SK-N-SH (cell line): ENCODE measurements at regions not wholly inside any gene's neighbourhood (a gene's known extent, or its start where the extent isn't known, plus 50 kb on each side); places are given as distances from the start of the nearest gene placed in this dataset.

Experiments used
- CTCF ChIA-PET: fragments of 300-600, 350-600 bp; formaldehyde crosslinking; extraction: SDS; loops from one replicate; lab custom pipeline; 2021; lab: Yijun Ruan, JAX
- POLR2A ChIA-PET: fragments of 350-600 bp; sonication (Branson Sonifier 250); formaldehyde crosslinking; extraction: SDS; loops from one replicate; lab custom pipeline; 2020; ENCODE audit warnings: antibody characterized with exemption, inconsistent platforms; lab: Yijun Ruan, JAX
- DNase-seq: peaks from one replicate; pipeline ENCODE4 v3.0.0; 2012
- H2AFZ ChIP-seq: fragments of 200-600 bp; sonication (generic); 2 replicates; pipeline ENCODE4 v1.8.1; 2016; ENCODE audit warnings: antibody characterized with exemption, mild to moderate bottlenecking, low read depth
- H3F3A ChIP-seq: fragments of 200-600 bp; sonication (generic); replicated peaks from 2 replicates; pipeline ENCODE3; 2016; ENCODE audit warnings: antibody characterized with exemption, mild to moderate bottlenecking; ENCODE audit not compliant: insufficient read depth
- H3K27ac ChIP-seq, 2 experiments: fragments of 200-500 bp in 1 of 2; fragments of 200-600 bp in 1 of 2; sonication (Bioruptor generic) in 1 of 2; sonication (generic), shearing (Covaris generic) in 1 of 2; 2 replicates each; pipeline versions ENCODE4 v1.5.1 to v1.6.1; 2014 to 2016; ENCODE audit warnings: low read depth in 2 of 2, inconsistent platforms in 1 of 2, low read length in 1 of 2, mild to moderate bottlenecking in 1 of 2, mixed read lengths in 1 of 2
- H3K27me3 ChIP-seq: fragments of 200-600 bp; sonication (generic), shearing (Covaris generic); 2 replicates; pipeline ENCODE4 v1.6.1; 2016; ENCODE audit warnings: mixed run types; ENCODE audit not compliant: insufficient read depth
- H3K36me3 ChIP-seq, 2 experiments: fragments of 200-500 bp in 1 of 2; fragments of 200-600 bp in 1 of 2; sonication (Bioruptor generic) in 1 of 2; sonication (generic) in 1 of 2; replicated peaks in 1 of 2; 2 replicates each; pipeline versions ENCODE3 to v1.5.1; 2014 to 2016; ENCODE audit warnings: low read length in 1 of 2, mild to moderate bottlenecking in 1 of 2; ENCODE audit not compliant: insufficient read depth in 2 of 2, control insufficient read depth in 1 of 2
- H3K4me1 ChIP-seq, 2 experiments: fragments of 200-500 bp in 1 of 2; fragments of 200-600 bp in 1 of 2; sonication (Bioruptor generic) in 1 of 2; sonication (generic), shearing (Covaris generic) in 1 of 2; 2 replicates each; pipeline versions ENCODE4 v1.5.1 to v1.6.1; 2014 to 2016; ENCODE audit warnings: low read depth in 1 of 2, low read length in 1 of 2, mixed run types in 1 of 2; ENCODE audit not compliant: insufficient read depth in 2 of 2, control insufficient read depth in 1 of 2
- H3K4me2 ChIP-seq: fragments of 200-600 bp; sonication (generic), shearing (Covaris generic); 2 replicates; pipeline ENCODE4 v1.6.1; 2017; ENCODE audit warnings: mixed run types
- H3K4me3 ChIP-seq, 2 experiments: fragments of 200-500 bp in 1 of 2; fragments of 200-600 bp in 1 of 2; sonication (Bioruptor generic) in 1 of 2; sonication (generic), shearing (Covaris generic) in 1 of 2; 2 replicates each; pipeline versions ENCODE4 v1.5.1 to v1.8.1; 2014 to 2016; ENCODE audit warnings: low read depth in 2 of 2, inconsistent platforms in 1 of 2, low read length in 1 of 2, mild to moderate bottlenecking in 1 of 2, mixed read lengths in 1 of 2, moderate library complexity in 1 of 2
- H3K79me2 ChIP-seq: fragments of 200-600 bp; sonication (generic); 2 replicates; pipeline ENCODE4 v1.8.1; 2017; ENCODE audit warnings: mild to moderate bottlenecking; ENCODE audit not compliant: insufficient read depth
- H3K9ac ChIP-seq: fragments of 200-600 bp; sonication (generic); 2 replicates; pipeline ENCODE4 v1.6.1; 2017; ENCODE audit warnings: mixed run types
- H3K9me2 ChIP-seq: fragments of 200-600 bp; sonication (generic); 2 replicates; pipeline ENCODE4 v1.6.1; 2017; ENCODE audit warnings: mixed run types
- H3K9me3 ChIP-seq: fragments of 200-600 bp; sonication (generic); 2 replicates; pipeline ENCODE4 v1.6.1; 2017; ENCODE audit warnings: mixed run types, mild to moderate bottlenecking, moderate library complexity
- H4K20me1 ChIP-seq: fragments of 200-600 bp; sonication (generic); 2 replicates; pipeline ENCODE4 v1.6.1; 2017; ENCODE audit warnings: mild to moderate bottlenecking, mixed run types; ENCODE audit not compliant: insufficient read depth
- CHD2 ChIP-seq: fragments of 150-350 bp; IDR thresholded peaks from 2 replicates; pipeline ENCODE4 v1.6.1; 2018; ENCODE audit warnings: low read length; ENCODE audit not compliant: partially characterized antibody
- CTCF ChIP-seq: fragments of 200-600 bp; sonication (generic); IDR thresholded peaks from 2 replicates; pipeline ENCODE4 v1.6.1; 2017; ENCODE audit warnings: antibody characterized with exemption, mild to moderate bottlenecking, moderate library complexity
- ELF1 ChIP-seq: IDR thresholded peaks from 2 replicates; pipeline ENCODE4 v1.4.0; 2012
- EP300 ChIP-seq, 2 experiments: IDR thresholded peaks; 2 replicates each; pipeline versions ENCODE4 v1.4.0 to v1.6.1; 2012; ENCODE audit warnings: borderline replicate concordance in 1 of 2, low read depth in 1 of 2, low read length in 1 of 2
- EZH2phosphoT487 ChIP-seq: fragments of 200-600 bp; sonication (generic); IDR thresholded peaks from 2 replicates; pipeline ENCODE4 v1.6.1; 2017; ENCODE audit warnings: low read depth, mixed run types, mild to moderate bottlenecking, antibody characterized with exemption, moderate library complexity, borderline replicate concordance
- FOXM1 ChIP-seq: IDR thresholded peaks from 2 replicates; pipeline ENCODE4 v1.4.0; 2012; ENCODE audit warnings: low read depth, mild to moderate bottlenecking
- GATA2 ChIP-seq: sonication (generic); formaldehyde crosslinking; IDR thresholded peaks from 2 replicates; pipeline ENCODE4 v1.5.0; 2020; ENCODE audit warnings: mild to moderate bottlenecking, missing genetic modification reagents
- MAX ChIP-seq: IDR thresholded peaks from 2 replicates; pipeline ENCODE4 v1.4.0; 2012; ENCODE audit warnings: low read depth
- MEF2A ChIP-seq: IDR thresholded peaks from 2 replicates; pipeline ENCODE4 v1.4.0; 2012; ENCODE audit warnings: low read depth, borderline replicate concordance
- MXI1 ChIP-seq: IDR thresholded peaks from 2 replicates; pipeline ENCODE4 v1.6.1; 2012; ENCODE audit warnings: mild to moderate bottlenecking, low read depth, low read length, improper control_type of control experiment
- PBX3 ChIP-seq: IDR thresholded peaks from 2 replicates; pipeline ENCODE4; 2012
- POLR2AphosphoS5 ChIP-seq: IDR thresholded peaks from 2 replicates; pipeline ENCODE4 v1.6.1; 2012; ENCODE audit warnings: low read depth, low read length
- RAD21 ChIP-seq: IDR thresholded peaks from 2 replicates; pipeline ENCODE4 v1.6.1; 2012; ENCODE audit warnings: mild to moderate bottlenecking, low read length
- RCOR1 ChIP-seq: fragments of 150-350 bp; IDR thresholded peaks from 2 replicates; pipeline ENCODE4 v1.6.1; 2017; ENCODE audit warnings: antibody characterized with exemption, low read length
- REST ChIP-seq: IDR thresholded peaks from 2 replicates; pipeline ENCODE4 v1.6.1; 2012; ENCODE audit warnings: mild to moderate bottlenecking, low read depth, low read length, moderate library complexity
- SIN3A ChIP-seq: IDR thresholded peaks from 2 replicates; pipeline ENCODE4 v1.6.1; 2012; ENCODE audit warnings: low read depth, mild to moderate bottlenecking, low read length, moderate library complexity, borderline replicate concordance
- SMC3 ChIP-seq: IDR thresholded peaks from 2 replicates; pipeline ENCODE4 v1.6.1; 2012; ENCODE audit warnings: low read depth, low read length, improper control_type of control experiment
- TCF12 ChIP-seq: IDR thresholded peaks from 2 replicates; pipeline ENCODE4 v1.4.0; 2012
- TEAD4 ChIP-seq: IDR thresholded peaks from 2 replicates; pipeline ENCODE4 v1.4.0; 2012; ENCODE audit warnings: mild to moderate bottlenecking, borderline replicate concordance; ENCODE audit not compliant: insufficient read depth
- USF1 ChIP-seq: IDR thresholded peaks from 2 replicates; pipeline ENCODE4 v1.4.0; 2012; ENCODE audit warnings: low read depth, borderline replicate concordance
- WGBS: methylation state at CpG from one replicate; pipeline ENCODE4 v1.1.6; 2017; ENCODE audit warnings: low lambda C conversion rate; 5-methylcytosine and 5-hydroxymethylcytosine counted together

- no peaks in the 10 kb centered on the region for H3K9me2 ChIP-seq
- H3K4me3 ChIP-seq: no peak overlapping the region
- H3K9me3 ChIP-seq: no peaks in the 10 kb centered on the region
- no peaks in the 10 kb centered on the region for H3K4me1 ChIP-seq
- H3K79me2 ChIP-seq: no peaks in the 10 kb centered on the region
- TF ChIP-seq CHD2: no peak
- TF ChIP-seq RAD21: no peak
- TF ChIP-seq TCF12: no peak
- TF ChIP-seq CTCF: no peak
- H3K27me3 ChIP-seq: no peaks in the 10 kb centered on the region; the same call in 1 of the 2 replicates
- 0% methylated on average over 1 of the region's 7 CpGs for WGBS
- no peak overlapping the region for H3K9ac ChIP-seq
- ChIA-PET POLR2A (no interaction called here), CTCF (interaction anchor here (1.9 kb wide), 2 partner anchors 12 to 80 kb away, joined by 6 to 9 read pairs; no protein-coding TSS in a partner anchor)
- H3K27ac ChIP-seq: no peak overlapping the region
- H3K4me2 ChIP-seq: no peak overlapping the region
- no peak for DNase-seq
- no peaks in the 10 kb centered on the region for H4K20me1 ChIP-seq
- H3F3A ChIP-seq: no peaks in the 10 kb centered on the region
- H3K36me3 ChIP-seq: no peaks in the 10 kb centered on the region
- no peak overlapping the region for H2AFZ ChIP-seq
Observed at GRCh38 chr3:13172644-13173013, 99.4 kb upstream of the IQSEC1 start.

GRCh38 chr3:13171704-13172643 is 98.7 kb upstream of the IQSEC1 start:
- Histone ChIP-seq H3K4me3 (no peak overlapping the region), H3K36me3 (no peaks in the 10 kb centered on the region), H3K4me1 (no peaks in the 10 kb centered on the region), H2AFZ (no peak overlapping the region), H3K9ac (no peak overlapping the region), H3K27ac (no peak overlapping the region), H3K4me2 (no peak overlapping the region), H4K20me1 (no peaks in the 10 kb centered on the region), H3K79me2 (no peaks in the 10 kb centered on the region), H3K9me3 (no peaks in the 10 kb centered on the region), H3K27me3 (no peaks in the 10 kb centered on the region; the same call in 1 of the 2 replicates), H3F3A (no peaks in the 10 kb centered on the region), H3K9me2 (no peaks in the 10 kb centered on the region)
- 60% methylated on average over 11 of the region's 19 CpGs for WGBS
- DNase-seq: no peak
- CTCF ChIA-PET: interaction anchor here (0.9 to 1.9 kb wide), 3 partner anchors 11 to 80 kb away, joined by 3 to 9 read pairs (median 6); no protein-coding TSS in a partner anchor
- POLR2A ChIA-PET: no interaction called here
- TF ChIP-seq MXI1: no peak
- TF ChIP-seq PBX3: no peak
- no peak for TF ChIP-seq EP300 (IDR thresholded peaks at IDR 0.05; ENCODE audit: borderline replicate concordance in 1 of 2, low read depth in 1 of 2, low read length in 1 of 2)
- no peak for TF ChIP-seq POLR2AphosphoS5
- no peak for TF ChIP-seq MAX
- no peak for TF ChIP-seq REST
- TF ChIP-seq SMC3: no peak
- no peak for TF ChIP-seq USF1
- no peak for TF ChIP-seq EZH2phosphoT487
- no peak for TF ChIP-seq TEAD4
- TF ChIP-seq MEF2A: no peak
- no peak for TF ChIP-seq RCOR1
- no peak for TF ChIP-seq GATA2 (CRISPR knock-in tag)
- no peak for TF ChIP-seq SIN3A
- no peak for TF ChIP-seq ELF1
- TF ChIP-seq FOXM1: no peak
